Gastroesophageal sphincter (tissue), 3 donors: ENCODE measurements at regions not wholly inside any gene's neighbourhood (a gene's known extent, or its start where the extent isn't known, plus 50 kb on each side); places are given as distances from the start of the nearest gene placed in this dataset.

Experiments
- CTCF ChIP-seq, 4 experiments: fragments of 200-600 bp in 2 of 4; fragments of 450-650 bp in 2 of 4; sonication (generic) in 1 of 4; IDR thresholded peaks; one replicate each; pipeline ENCODE4 v1.5.1; 2017 to 2019; ENCODE audit warnings: antibody characterized with exemption in 4 of 4, mild to moderate bottlenecking in 2 of 4, moderate library complexity in 2 of 4
- POLR2A ChIP-seq, 2 donors: fragments of 450-650 bp; IDR thresholded peaks; one replicate each; pipeline ENCODE4 v1.6.1; 2017; ENCODE audit warnings: antibody characterized with exemption in 2 of 2, mild to moderate bottlenecking in 2 of 2, moderate library complexity in 1 of 2
- POLR2AphosphoS5 ChIP-seq: sonication (generic); formaldehyde crosslinking; IDR thresholded peaks from one replicate; pipeline ENCODE4 v1.6.1; 2017; ENCODE audit warnings: antibody characterized with exemption

DNA sequence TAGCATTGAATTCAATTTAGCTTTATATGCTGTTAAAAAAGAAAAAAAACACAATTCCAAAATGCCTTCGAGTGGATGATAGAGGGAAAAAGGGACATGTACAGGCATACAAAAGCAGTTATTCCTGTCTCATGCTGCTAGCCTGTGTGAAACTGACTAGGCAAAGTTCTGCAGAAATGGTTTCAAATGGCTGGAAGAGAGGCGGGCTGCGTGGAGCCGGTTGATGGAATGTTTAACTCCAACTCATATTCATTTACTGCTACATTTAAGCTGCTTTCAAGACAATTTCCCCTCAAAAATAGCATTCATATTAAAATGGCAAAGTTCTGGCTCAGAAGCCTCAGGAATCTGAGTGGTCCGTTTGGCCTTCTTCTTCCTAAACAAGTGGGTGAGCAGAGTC is 143.8 kb upstream of the PPARGC1A start:
- no peak for TF ChIP-seq CTCF (IDR thresholded peaks at IDR 0.05)
- no peak for TF ChIP-seq POLR2A (IDR thresholded peaks at IDR 0.05)
- no peak for TF ChIP-seq POLR2AphosphoS5
